ENCODE measurements at regions not wholly inside any gene's neighbourhood (a gene's known extent, or its start where the extent isn't known, plus 50 kb on each side); places are given as distances from the start of the nearest gene placed in this dataset.

DNA sequence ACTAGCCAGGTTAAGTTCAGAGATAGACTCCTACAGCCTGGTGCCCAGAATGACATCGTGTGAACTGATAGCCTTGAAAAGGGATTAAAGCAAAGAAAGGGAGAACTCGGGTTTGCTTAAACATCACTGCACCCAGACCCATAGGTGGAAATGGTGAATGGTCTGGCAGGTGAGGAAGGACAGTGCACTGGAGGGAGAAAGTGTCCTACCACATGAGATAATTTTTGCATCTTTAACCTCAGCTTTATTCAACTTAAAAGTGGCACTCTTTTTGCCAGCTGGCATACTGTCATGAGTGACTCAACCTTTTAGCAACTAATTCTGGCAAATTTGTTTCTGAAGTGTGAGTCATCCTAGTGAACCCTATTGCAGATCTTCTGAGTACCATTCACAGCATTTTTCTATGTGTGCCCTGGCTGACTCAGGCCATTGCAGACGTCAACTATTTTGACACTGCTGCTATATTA is 53.0 kb upstream of the DAPP1 start:
- Histone ChIP-seq H3K27me3 (ENCODE audit: low read length) (no peaks in the 10 kb centered on the region), H3K4me3 (ENCODE audit: low read length) (no peak overlapping the region), H3K4me2 (ENCODE audit: low read depth, low read length, poor library complexity, severe bottlenecking) (peak overlapping the region; percentile 30), H2AFZ (ENCODE audit: low read length) (no peak overlapping the region; the same call in 1 of the 2 replicates), H3K27ac (ENCODE audit: low read length) (peak overlapping the region; percentile 27; the same call in 1 of the 2 replicates), H3K9ac (ENCODE audit: low read length) (no peak overlapping the region), H4K20me1 (ENCODE audit: insufficient read depth, low read depth, low read length) (no peaks in the 10 kb centered on the region), H3K4me1 (ENCODE audit: low read length) (peaks cover 25% of the 10 kb centered on the region), H3K79me2 (ENCODE audit: low read length) (no peaks in the 10 kb centered on the region), H3K9me3 (ENCODE audit: low read length) (no peaks in the 10 kb centered on the region; the same call in 1 of the 2 replicates), H3K36me3 (ENCODE audit: insufficient read depth, low read length) (no peaks in the 10 kb centered on the region), H3K9me2 (replicated peaks; ENCODE audit: insufficient read depth, low read length) (no peaks in the 10 kb centered on the region)
- DNase-seq: peak; percentile 77

DNA sequence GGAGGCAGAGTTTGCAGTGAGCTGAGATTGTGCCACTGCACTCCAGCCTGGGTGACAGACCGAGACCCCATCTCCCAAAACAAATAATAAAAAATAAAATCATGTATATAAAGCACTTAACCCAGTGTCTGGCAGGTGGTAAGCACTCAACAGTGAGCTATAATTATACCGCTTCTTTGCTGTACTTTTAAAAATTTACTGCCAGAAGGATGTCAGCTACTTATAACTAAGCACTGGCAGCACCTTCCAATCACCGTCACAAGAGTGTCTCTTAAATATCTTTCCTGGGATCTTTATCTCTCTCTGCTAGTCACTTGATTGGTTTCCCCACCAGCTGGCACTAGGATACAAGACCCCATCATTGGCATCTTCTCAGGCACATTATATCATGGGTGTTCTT is 53.9 kb upstream of the DAPP1 start:
- no peaks in the 10 kb centered on the region for H3K79me2 ChIP-seq (ENCODE audit: low read length)
- no peaks in the 10 kb centered on the region for H3K36me3 ChIP-seq (ENCODE audit: insufficient read depth, low read length)
- H3K9ac ChIP-seq (ENCODE audit: low read length): no peak overlapping the region
- no peak overlapping the region for H3K4me3 ChIP-seq (ENCODE audit: low read length)
- no peaks in the 10 kb centered on the region for H3K27me3 ChIP-seq (ENCODE audit: low read length)
- no peaks in the 10 kb centered on the region for H3K9me2 ChIP-seq (replicated peaks; ENCODE audit: insufficient read depth, low read length)
- H3K27ac ChIP-seq (ENCODE audit: low read length): no peak overlapping the region
- peaks cover 29% of the 10 kb centered on the region for H3K4me1 ChIP-seq (ENCODE audit: low read length)
- peak overlapping the region; percentile 30 for H3K4me2 ChIP-seq (ENCODE audit: low read depth, low read length, poor library complexity, severe bottlenecking)
- H3K9me3 ChIP-seq (ENCODE audit: low read length): no peaks in the 10 kb centered on the region; the same call in 1 of the 2 replicates
- no peak for DNase-seq
- 0 out of 2 replicates have a peak overlapping the region, but pooled peaks have one; percentile 13 for H2AFZ ChIP-seq (ENCODE audit: low read length)
- no peaks in the 10 kb centered on the region for H4K20me1 ChIP-seq (ENCODE audit: insufficient read depth, low read depth, low read length)

DNA sequence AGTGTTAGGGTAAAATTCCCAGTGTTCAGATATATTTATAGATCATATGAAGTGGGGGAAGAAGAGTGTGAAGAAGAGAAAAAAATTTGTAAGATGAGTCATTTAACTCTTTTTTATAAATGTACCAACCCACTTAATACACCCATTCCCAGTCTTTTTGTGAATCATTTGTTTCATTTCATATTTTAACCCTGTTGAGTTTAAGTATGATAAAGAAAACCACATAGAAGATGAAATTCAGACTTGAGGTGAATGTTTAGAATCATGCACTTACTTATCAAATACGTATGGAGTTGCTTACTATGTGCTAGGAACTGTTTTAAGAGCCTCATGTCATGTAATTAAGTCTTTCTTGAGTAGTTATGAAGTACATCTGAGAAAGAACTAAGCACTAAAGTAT is 56.6 kb upstream of the DAPP1 start:
- H3K27me3 ChIP-seq (ENCODE audit: low read length): no peaks in the 10 kb centered on the region
- H3K4me1 ChIP-seq (ENCODE audit: low read length): peaks cover 47% of the 10 kb centered on the region
- H3K4me2 ChIP-seq (ENCODE audit: low read depth, low read length, poor library complexity, severe bottlenecking): no peak overlapping the region
- H3K27ac ChIP-seq (ENCODE audit: low read length): no peak overlapping the region
- H3K79me2 ChIP-seq (ENCODE audit: low read length): no peaks in the 10 kb centered on the region
- no peak for DNase-seq
- H3K9me2 ChIP-seq (replicated peaks; ENCODE audit: insufficient read depth, low read length): no peaks in the 10 kb centered on the region
- H3K36me3 ChIP-seq (ENCODE audit: insufficient read depth, low read length): no peaks in the 10 kb centered on the region
- no peaks in the 10 kb centered on the region; the same call in 1 of the 2 replicates for H3K9me3 ChIP-seq (ENCODE audit: low read length)
- no peak overlapping the region for H3K4me3 ChIP-seq (ENCODE audit: low read length)
- H2AFZ ChIP-seq (ENCODE audit: low read length): no peak overlapping the region
- H4K20me1 ChIP-seq (ENCODE audit: insufficient read depth, low read depth, low read length): no peaks in the 10 kb centered on the region
- no peak overlapping the region for H3K9ac ChIP-seq (ENCODE audit: low read length)

DNA sequence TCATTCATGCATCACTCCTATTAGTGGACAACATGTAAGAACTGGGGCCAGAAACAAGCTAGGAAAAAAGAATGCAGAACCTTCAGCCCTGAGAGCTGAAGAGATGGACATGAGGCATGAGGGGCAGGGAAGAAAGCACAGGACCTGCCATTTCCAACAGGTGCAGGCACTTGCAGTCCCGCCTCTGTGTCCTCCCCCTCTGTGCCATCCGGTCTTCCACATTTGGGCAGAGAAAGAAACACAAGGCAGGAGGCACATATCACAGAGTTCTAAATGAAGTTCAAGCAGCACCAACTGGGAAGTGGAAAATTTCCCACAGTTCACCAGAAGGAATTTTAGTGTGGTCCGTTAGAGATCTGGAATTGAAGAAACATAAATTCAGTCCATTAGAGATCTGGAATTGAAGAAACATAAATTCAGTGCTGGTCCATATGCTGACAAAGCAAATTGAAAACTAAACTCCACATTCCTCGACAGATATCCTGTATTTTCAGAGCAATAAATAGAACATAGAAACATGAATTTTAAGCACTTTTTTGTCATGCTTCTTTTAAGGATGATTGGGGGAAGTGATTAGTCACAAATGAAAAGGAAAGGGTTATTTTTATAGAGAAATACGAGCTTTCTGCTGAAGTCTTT is 57.2 kb upstream of the DAPP1 start:
- Histone ChIP-seq H3K4me3 (ENCODE audit: low read length) (no peak overlapping the region), H3K27ac (ENCODE audit: low read length) (no peak overlapping the region), H3K4me2 (ENCODE audit: low read depth, low read length, poor library complexity, severe bottlenecking) (no peak overlapping the region), H2AFZ (ENCODE audit: low read length) (no peak overlapping the region), H3K9ac (ENCODE audit: low read length) (no peak overlapping the region), H3K79me2 (ENCODE audit: low read length) (no peaks in the 10 kb centered on the region), H3K36me3 (ENCODE audit: insufficient read depth, low read length) (no peaks in the 10 kb centered on the region), H3K9me3 (ENCODE audit: low read length) (no peaks in the 10 kb centered on the region), H3K27me3 (ENCODE audit: low read length) (no peaks in the 10 kb centered on the region), H4K20me1 (ENCODE audit: insufficient read depth, low read depth, low read length) (no peaks in the 10 kb centered on the region), H3K9me2 (replicated peaks; ENCODE audit: insufficient read depth, low read length) (no peaks in the 10 kb centered on the region), H3K4me1 (ENCODE audit: low read length) (peaks cover 52% of the 10 kb centered on the region)
- no peak for DNase-seq

DNA sequence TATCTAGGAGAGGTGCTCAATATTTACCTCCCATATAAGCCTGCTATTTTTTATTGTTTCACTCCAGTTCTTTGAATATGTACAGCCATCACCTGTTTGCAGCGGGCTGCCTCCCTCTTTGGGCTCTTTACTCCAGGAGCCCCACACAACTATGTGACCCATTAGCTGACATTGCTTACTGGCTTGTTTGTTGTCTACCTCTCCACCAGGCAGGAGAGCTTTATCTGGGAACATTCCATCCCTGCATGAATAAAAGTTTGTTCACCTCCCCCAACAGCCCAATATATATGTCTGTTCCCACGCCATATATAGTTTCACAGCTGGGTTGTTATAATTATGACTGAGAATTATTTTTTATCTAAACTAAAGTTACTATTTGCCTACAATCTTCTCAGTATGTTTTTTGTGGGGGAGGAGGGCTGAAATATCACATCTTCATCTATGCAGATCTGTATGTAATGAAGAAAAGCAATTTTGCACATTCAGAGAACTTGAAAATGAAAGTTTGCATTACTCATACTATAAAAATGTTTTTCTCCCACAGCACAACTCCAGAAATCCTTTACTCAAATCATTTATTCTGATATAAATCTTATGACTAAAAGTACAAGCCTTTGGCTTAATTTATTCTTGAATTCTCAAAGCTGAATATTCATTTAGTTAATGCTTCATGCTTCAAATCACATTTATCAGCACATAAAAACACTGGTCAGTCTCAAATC is 61.2 kb upstream of the DAPP1 start:
- Histone ChIP-seq H3K27me3 (ENCODE audit: low read length) (no peaks in the 10 kb centered on the region), H3K4me1 (ENCODE audit: low read length) (peaks cover 54% of the 10 kb centered on the region), H3K9me3 (ENCODE audit: low read length) (no peaks in the 10 kb centered on the region), H3K36me3 (ENCODE audit: insufficient read depth, low read length) (no peaks in the 10 kb centered on the region), H3K4me2 (ENCODE audit: low read depth, low read length, poor library complexity, severe bottlenecking) (peak overlapping the region; percentile 53), H3K9me2 (replicated peaks; ENCODE audit: insufficient read depth, low read length) (no peaks in the 10 kb centered on the region), H3K79me2 (ENCODE audit: low read length) (no peaks in the 10 kb centered on the region), H3K27ac (ENCODE audit: low read length) (peak overlapping the region; percentile 61), H3K9ac (ENCODE audit: low read length) (peak overlapping the region; percentile 13), H2AFZ (ENCODE audit: low read length) (peak overlapping the region; percentile 89), H4K20me1 (ENCODE audit: insufficient read depth, low read depth, low read length) (no peaks in the 10 kb centered on the region), H3K4me3 (ENCODE audit: low read length) (peak overlapping the region; percentile 14)
- DNase-seq: no peak

DNA sequence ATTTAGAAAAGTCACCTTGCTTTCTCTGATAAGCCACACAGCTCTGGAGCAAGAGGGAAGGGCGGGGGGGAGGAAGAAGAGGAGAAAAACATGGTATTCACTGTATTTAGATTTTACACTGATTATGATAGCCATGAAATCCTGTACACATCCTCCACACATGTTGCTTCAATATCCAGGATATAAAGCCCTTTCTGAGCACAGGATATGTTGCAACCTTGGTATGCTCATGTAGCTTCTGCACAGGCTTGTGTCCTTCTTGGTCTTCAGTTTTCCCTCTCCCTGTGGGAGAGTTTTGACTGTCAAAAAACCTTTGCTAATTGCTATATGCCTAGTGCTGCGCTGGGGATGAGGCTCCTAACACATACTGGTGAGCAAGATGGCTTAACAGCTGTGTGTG is 61.9 kb upstream of the DAPP1 start:
- Histone ChIP-seq H3K27me3 (ENCODE audit: low read length) (no peaks in the 10 kb centered on the region), H3K27ac (ENCODE audit: low read length) (peak overlapping the region; percentile 61), H3K9me3 (ENCODE audit: low read length) (no peaks in the 10 kb centered on the region), H4K20me1 (ENCODE audit: insufficient read depth, low read depth, low read length) (no peaks in the 10 kb centered on the region), H3K79me2 (ENCODE audit: low read length) (no peaks in the 10 kb centered on the region), H3K9me2 (replicated peaks; ENCODE audit: insufficient read depth, low read length) (no peaks in the 10 kb centered on the region), H2AFZ (ENCODE audit: low read length) (peak overlapping the region; percentile 89), H3K4me3 (ENCODE audit: low read length) (peak overlapping the region; percentile 14), H3K9ac (ENCODE audit: low read length) (peak overlapping the region; percentile 13; the same call in 1 of the 2 replicates), H3K4me1 (ENCODE audit: low read length) (peaks cover 59% of the 10 kb centered on the region), H3K36me3 (ENCODE audit: insufficient read depth, low read length) (no peaks in the 10 kb centered on the region), H3K4me2 (ENCODE audit: low read depth, low read length, poor library complexity, severe bottlenecking) (peak overlapping the region; percentile 53)
- no peak for DNase-seq

DNA sequence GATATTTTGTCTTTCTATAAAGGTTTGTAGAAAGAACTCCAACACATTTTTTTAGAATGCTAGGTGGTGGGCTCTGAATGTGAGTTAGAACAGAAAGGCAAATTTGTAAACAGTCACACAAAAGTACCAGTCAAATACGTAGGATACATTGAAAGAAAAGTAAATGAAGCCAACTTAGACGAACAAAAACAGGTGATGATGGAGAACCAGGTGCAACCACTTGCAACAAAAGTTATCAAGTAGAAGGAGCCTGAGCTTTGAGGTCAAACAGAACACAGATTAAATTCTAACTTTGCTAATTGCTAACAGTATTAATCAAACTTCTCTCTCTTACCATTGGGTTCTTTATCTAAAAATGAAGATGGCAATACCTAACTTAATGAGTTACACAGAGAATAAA is 62.7 kb upstream of the DAPP1 start:
- H3K9me3 ChIP-seq (ENCODE audit: low read length): no peaks in the 10 kb centered on the region
- H3K36me3 ChIP-seq (ENCODE audit: insufficient read depth, low read length): no peaks in the 10 kb centered on the region
- H3K4me1 ChIP-seq (ENCODE audit: low read length): peaks cover 62% of the 10 kb centered on the region
- H3K9me2 ChIP-seq (replicated peaks; ENCODE audit: insufficient read depth, low read length): no peaks in the 10 kb centered on the region
- H3K27ac ChIP-seq (ENCODE audit: low read length): no peak overlapping the region
- no peak overlapping the region for H3K4me3 ChIP-seq (ENCODE audit: low read length)
- H3K79me2 ChIP-seq (ENCODE audit: low read length): no peaks in the 10 kb centered on the region
- no peak for DNase-seq
- H2AFZ ChIP-seq (ENCODE audit: low read length): 0 out of 2 replicates have a peak overlapping the region, but pooled peaks have one; percentile 12
- H3K9ac ChIP-seq (ENCODE audit: low read length): no peak overlapping the region
- no peaks in the 10 kb centered on the region for H3K27me3 ChIP-seq (ENCODE audit: low read length)
- H3K4me2 ChIP-seq (ENCODE audit: low read depth, low read length, poor library complexity, severe bottlenecking): no peak overlapping the region
- no peaks in the 10 kb centered on the region for H4K20me1 ChIP-seq (ENCODE audit: insufficient read depth, low read depth, low read length)

All from Karpas-422 (cell line).